ENCODE measurements at regions not wholly inside any gene's neighbourhood (a gene's known extent, or its start where the extent isn't known, plus 50 kb on each side); places are given as distances from the start of the nearest gene placed in this dataset.

DNA sequence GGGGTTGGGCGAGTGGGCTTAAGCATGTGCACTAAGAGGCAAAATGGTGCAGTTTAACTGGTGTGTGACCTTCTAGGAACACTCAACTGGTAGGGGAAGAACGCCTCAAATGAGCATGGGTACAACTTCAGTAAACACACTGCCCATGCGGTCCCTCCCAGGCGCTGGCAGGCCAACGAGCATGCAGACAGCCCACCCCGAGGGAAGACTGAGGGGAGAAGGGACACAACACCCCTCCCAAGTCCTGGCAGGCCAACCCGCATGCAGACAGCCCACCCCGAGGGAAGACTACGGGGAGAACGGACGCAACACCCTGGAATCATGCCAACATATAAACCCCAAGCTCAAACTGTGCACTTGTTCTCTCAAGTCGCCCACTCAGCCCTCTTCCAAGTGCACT lies 456.0 kb downstream of the FBXO15 start:
- H3K27ac ChIP-seq: no peak overlapping the region
- TF ChIP-seq ZFX (IDR thresholded peaks at IDR 0.05; ENCODE audit: borderline replicate concordance): no peak
- TF ChIP-seq, protein P1, sequence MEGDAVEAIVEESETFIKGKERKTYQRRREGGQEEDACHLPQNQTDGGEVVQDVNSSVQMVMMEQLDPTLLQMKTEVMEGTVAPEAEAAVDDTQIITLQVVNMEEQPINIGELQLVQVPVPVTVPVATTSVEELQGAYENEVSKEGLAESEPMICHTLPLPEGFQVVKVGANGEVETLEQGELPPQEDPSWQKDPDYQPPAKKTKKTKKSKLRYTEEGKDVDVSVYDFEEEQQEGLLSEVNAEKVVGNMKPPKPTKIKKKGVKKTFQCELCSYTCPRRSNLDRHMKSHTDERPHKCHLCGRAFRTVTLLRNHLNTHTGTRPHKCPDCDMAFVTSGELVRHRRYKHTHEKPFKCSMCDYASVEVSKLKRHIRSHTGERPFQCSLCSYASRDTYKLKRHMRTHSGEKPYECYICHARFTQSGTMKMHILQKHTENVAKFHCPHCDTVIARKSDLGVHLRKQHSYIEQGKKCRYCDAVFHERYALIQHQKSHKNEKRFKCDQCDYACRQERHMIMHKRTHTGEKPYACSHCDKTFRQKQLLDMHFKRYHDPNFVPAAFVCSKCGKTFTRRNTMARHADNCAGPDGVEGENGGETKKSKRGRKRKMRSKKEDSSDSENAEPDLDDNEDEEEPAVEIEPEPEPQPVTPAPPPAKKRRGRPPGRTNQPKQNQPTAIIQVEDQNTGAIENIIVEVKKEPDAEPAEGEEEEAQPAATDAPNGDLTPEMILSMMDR (IDR thresholded peaks at IDR 0.05): no peak

DNA sequence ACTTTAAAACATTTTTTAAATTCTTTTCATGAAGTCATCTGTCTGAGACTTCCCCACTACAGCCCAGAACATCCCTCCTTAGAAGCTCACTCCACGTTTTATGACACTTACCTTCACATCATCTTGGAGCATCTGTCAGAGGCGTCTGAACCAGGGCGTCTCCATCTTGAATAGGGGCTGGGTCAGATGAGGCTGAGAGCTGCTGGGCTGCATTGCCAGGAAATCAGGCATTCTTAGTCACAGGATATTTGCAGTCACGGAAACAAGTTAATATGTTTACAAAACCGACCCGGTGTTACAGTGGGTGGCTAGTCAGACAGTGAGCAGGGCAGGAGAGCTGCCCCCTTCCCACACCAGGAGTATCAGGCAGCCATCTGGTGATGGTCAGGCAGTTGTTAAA lies 456.5 kb downstream of the FBXO15 start:
- TF ChIP-seq, protein P1 (IDR thresholded peaks at IDR 0.05): no peak
- no peak for TF ChIP-seq ZFX (IDR thresholded peaks at IDR 0.05; ENCODE audit: borderline replicate concordance)

DNA sequence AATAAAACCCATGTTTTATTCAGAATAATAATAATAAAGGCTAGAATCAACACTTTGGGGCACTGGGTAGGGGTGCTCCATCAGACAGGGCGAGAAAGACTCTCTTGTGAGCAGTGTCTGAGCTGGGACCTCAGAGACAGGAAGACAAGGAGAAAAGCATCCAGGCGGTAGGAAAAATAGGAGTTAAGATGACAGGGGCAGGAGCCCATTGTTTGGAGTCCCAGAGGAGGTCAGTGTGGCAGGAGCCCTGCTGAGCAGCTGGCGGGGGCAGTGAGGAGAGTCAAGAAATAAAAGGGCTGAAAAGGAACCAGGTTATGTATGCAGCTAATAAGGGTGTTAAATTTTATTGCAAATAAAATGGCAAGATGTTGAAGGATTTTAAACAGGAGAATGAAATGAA lies 457.4 kb downstream of the FBXO15 start:
- TF ChIP-seq, protein P1 (IDR thresholded peaks at IDR 0.05): no peak
- no peak overlapping the region for H3K27ac ChIP-seq

More for the DNA sequence above, 456.5 kb downstream of the FBXO15 start:
- no peak overlapping the region for H3K27ac ChIP-seq

DNA sequence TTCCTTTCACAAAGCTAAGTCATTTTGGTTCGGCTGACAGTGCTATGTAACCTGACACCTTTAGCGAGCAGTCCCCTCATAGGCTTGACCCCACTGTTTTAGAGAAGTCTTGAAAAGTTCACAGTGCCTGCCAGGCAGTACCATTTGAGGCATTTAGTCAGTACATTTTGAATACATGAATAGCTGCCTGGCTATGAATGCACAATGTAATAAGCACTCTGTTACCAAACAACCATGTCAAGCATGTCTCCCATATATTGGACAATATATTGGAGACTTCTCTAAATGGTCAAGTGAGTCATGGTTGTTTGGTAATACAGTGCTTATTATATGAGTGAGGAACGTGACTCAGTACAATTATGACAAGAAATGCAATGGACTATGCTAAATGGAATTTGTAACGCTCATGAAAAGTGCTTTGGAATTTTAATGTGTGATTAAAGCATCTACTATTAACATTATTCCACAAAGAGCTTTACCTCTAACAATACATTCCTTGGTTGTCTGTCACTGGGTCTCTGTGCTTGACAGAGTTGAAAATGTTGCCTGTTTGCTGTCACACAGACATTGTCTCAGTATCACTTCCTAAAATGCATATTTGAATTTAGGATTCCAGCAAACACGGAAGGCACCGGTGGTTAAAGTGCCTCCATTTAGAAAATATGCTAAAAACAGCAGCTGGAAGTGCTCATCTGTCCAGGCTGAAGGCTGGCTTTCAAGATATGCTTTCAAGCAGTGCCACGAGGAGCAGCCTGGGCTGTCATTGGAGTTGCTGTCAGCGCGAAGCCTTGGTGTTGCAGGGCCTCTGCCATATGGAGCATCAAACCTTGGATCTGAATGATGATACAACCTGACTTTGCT lies 458.6 kb downstream of the FBXO15 start:
- no peak overlapping the region for H3K27ac ChIP-seq
- no peak for TF ChIP-seq ZFX (IDR thresholded peaks at IDR 0.05; ENCODE audit: borderline replicate concordance)
- TF ChIP-seq, protein P1 (IDR thresholded peaks at IDR 0.05): no peak

DNA sequence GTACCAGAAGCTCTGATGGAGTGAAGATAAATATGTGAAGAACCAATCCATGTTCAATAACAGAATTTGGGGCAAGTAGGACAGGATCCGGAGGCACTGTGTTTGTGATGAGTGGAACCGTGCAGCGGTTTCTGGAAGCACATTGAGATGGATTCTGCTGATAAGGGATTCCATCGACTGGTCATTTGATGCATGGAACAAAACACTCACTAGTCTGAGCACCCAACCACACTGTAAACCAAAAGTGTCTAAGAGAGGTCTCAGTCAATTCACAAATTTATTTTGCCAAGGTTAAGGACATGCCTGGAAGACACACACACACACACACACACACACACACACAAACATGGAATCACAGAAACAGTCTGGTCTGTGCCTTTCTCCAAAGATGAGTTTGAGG lies 459.5 kb downstream of the FBXO15 start:
- no peak overlapping the region for H3K27ac ChIP-seq
- no peak for TF ChIP-seq ZFX (IDR thresholded peaks at IDR 0.05; ENCODE audit: borderline replicate concordance)
- TF ChIP-seq, protein P1 (IDR thresholded peaks at IDR 0.05): no peak

DNA sequence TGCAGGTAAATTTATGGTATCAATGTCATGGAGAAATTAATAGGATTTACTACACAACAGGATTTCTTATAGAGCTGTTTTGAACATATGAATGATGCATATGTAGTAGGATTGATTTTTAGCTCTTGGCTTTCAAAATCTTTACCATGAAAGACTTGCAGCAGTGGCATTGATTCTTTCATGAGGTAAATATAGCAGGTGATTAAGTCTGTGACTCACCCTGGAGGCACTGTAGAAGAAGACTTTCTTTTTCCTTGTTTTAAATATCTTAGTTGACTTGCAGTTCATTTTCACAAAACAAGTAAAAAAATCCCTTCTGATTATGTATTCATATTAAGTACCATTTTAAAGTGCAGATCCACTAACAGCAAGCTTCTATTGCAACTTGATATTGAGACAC lies 463.0 kb downstream of the FBXO15 start:
- no peak overlapping the region for H3K27ac ChIP-seq
- TF ChIP-seq ZFX (IDR thresholded peaks at IDR 0.05; ENCODE audit: borderline replicate concordance): no peak
- TF ChIP-seq, protein P1 (IDR thresholded peaks at IDR 0.05): no peak

DNA sequence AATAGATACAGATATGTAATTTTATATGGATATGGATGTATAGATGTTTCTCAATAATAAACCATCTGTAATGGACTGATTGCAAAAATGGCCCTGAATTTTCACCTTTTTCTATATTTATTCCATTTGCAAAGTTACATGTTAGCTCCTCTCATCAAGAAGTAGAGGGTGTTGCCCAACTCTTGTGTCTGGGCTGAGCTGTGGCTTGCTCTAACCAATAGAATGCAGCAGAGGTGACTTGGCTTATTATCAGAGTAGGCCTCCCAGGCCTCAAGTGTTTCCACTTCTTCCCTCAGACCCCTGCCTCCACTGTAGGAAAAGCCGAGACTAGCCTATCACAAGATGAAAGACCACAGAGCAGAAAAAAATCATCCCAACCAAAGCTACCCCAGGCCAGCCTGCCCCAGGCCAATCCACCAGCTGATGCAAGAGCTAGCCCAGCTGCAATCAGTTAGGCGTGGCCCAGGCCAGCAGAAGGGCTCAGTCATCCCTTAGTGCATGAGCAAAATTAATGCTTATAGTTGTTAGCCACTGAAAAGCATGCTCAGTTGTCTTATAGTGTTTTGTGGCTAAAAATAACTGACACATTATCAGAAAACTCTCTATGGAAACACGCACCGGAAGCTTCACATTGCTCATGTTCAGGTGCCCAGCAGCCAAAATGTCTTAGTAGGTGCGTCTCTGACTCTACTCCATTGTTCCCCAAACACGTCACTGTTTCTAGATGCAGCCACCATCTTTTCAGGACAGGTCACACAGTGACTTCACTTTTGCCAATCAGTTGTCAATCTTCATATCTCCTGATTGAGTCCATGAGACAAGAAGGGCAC lies 464.0 kb downstream of the FBXO15 start:
- TF ChIP-seq, protein P1 (IDR thresholded peaks at IDR 0.05): no peak
- no peak for TF ChIP-seq ZFX (IDR thresholded peaks at IDR 0.05; ENCODE audit: borderline replicate concordance)
- H3K27ac ChIP-seq: no peak overlapping the region

Measured in 22Rv1 (cell line).